Heart right ventricle (tissue), 16 donors: ENCODE measurements at regions not wholly inside any gene's neighbourhood (a gene's known extent, or its start where the extent isn't known, plus 50 kb on each side); places are given as distances from the start of the nearest gene placed in this dataset.

Experiments used
- ATAC-seq, 8 donors: fragments of 200-7000 bp; cut with Tn5 transposase; one replicate each; pipeline ENCODE4 v1.9.1; 2020; ENCODE audit warnings: mild to moderate bottlenecking in 8 of 8, moderate library complexity in 8 of 8, moderate number of reproducible peaks in 1 of 8
- DNase-seq, 2 donors: peaks; one replicate each; pipeline ENCODE4 v3.0.0-alpha.2; 2020
- H3K27ac ChIP-seq, 10 donors: fragments of 200-600 bp; sonication (generic) in 2 of 10; one replicate each; pipeline versions ENCODE4 v1.5.0 to v1.8.0; 2020 to 2022; ENCODE audit warnings: mild to moderate bottlenecking in 3 of 10
- H3K27me3 ChIP-seq, 7 donors: fragments of 200-600 bp; one replicate each; pipeline ENCODE4 v1.8.0; 2021 to 2022; ENCODE audit warnings: mild to moderate bottlenecking in 2 of 7
- H3K36me3 ChIP-seq, 9 donors: fragments of 200-600 bp; sonication (generic) in 1 of 9; one replicate each; pipeline versions ENCODE4 v1.5.0 to v1.8.0; 2020 to 2022; ENCODE audit warnings: mild to moderate bottlenecking in 2 of 9
- H3K4me1 ChIP-seq, 9 donors: fragments of 200-600 bp; sonication (generic) in 1 of 9; one replicate each; pipeline versions ENCODE4 v1.5.0 to v1.8.0; 2020 to 2022; ENCODE audit warnings: mild to moderate bottlenecking in 4 of 9
- H3K4me3 ChIP-seq, 10 donors: fragments of 200-600 bp; sonication (generic) in 2 of 10; one replicate each; pipeline versions ENCODE4 v1.5.0 to v1.8.0; 2020 to 2022; ENCODE audit warnings: mild to moderate bottlenecking in 7 of 10, moderate library complexity in 2 of 10
- H3K9me3 ChIP-seq, 11 donors: fragments of 200-600 bp in 10 of 11; sonication (generic) in 2 of 11; one replicate each; pipeline versions ENCODE4 v1.5.0 to v1.8.0; 2013 to 2022; ENCODE audit warnings: mild to moderate bottlenecking in 2 of 11, control low read depth in 1 of 11, moderate library complexity in 1 of 11
- CTCF ChIP-seq, 9 donors: fragments of 200-600 bp; sonication (generic) in 2 of 9; IDR thresholded peaks; one replicate each; pipeline versions ENCODE4 v1.5.0 to v1.8.0; 2021 to 2022; ENCODE audit warnings: antibody characterized with exemption in 9 of 9, mild to moderate bottlenecking in 5 of 9, moderate library complexity in 1 of 9
- WGBS, 2 donors: extraction: QIAGEN DNeasy Blood & Tissue Kit; methylation state at CpG; one replicate each; pipeline ENCODE4 v1.1.7; 2013; ENCODE audit warnings: inconsistent platforms in 1 of 2; 5-methylcytosine and 5-hydroxymethylcytosine counted together
- intact Hi-C, 10 donors: fragments of 100-400 bp; cut with DNase I; formaldehyde crosslinking; loops; one replicate each; pipeline versions ENCODE4 v1.11.1 to v1.14.2; 2022
- donor health status: Arrhythmogenic right ventricular cardiomyopathy.
- donor health status: ischemic (EF 13 %, LVEDD 7.1; RV severe dilation, severe dysfunction).
- donor health status: healthy with polysubstance abuse.
- donor health status: DM: no; HTN: yes; CAD: no.
- donor health status: DM: no; HTN: no; CAD: no.
- donor health status: ischemic (EF 25% LVEDD 6.9; RV normal size, moderate dysfunction).
- donor health status: ischemic (EF 25% LVEDD 5.7; RV mildly dilated, moderate dysfunction).
- donor health status: healthy.
- donor health status: DM: yes; HTN: yes; CAD: no.
- donor health status: Ischemic cardiomyopathy.
- donor health status: ischemic (EF 35%, LVEDD 5.7; RV mildly dilated, moderate dysfunction).
- donor health status: nonischemic (EF 11% LVEDD 7.7; RV severe dilation, severe dysfunction).
- donor health status: DM: yes; HTN: yes; CAD: no.
- donor health status: PGD.
- donor health status: ischemic (EF 29% LVEDD 5.4; RV normal size, mild dysfunction).
- donor health status: nonischemic (EF 23%, LVEDD 6.1; RV moderate dilation, normal function).

GRCh38 chr15:92808598-92809063 is 91.5 kb upstream of the CHD2 start:
- DNase-seq (peak; percentile 44 to 62), ATAC-seq (peak; percentile 2 to 42 (median 14))
- Histone ChIP-seq H3K4me1 (peaks cover 0 to 72% (median 28%) of the 10 kb centered on the region in 9 donors), H3K27ac (peak overlapping the region; percentile 96 to 99 (median 97)), H3K27me3 (no peaks in the 10 kb centered on the region), H3K4me3 (peak overlapping the region; percentile 33 to 73 (median 61)), H3K9me3 (peaks cover 0 to 5% (median 0%) of the 10 kb centered on the region in 11 donors), H3K36me3 (no peaks in the 10 kb centered on the region)
- intact Hi-C loops = loop anchor here in 8 of 10 donors (1.0 to 10.0 kb wide), 15 partner anchors 12 to 206 kb away; partner anchors contain the start of gene CHD2 (in 3 of the 8)
- TF ChIP-seq CTCF (IDR thresholded peaks at IDR 0.05) = no peak
- 4 to 11% methylated on average over 30 of the region's 30 CpGs for WGBS, 2 donors

GRCh38 chr15:92809064-92809879 is 90.9 kb upstream of the CHD2 start:
- intact Hi-C loops = loop anchor here in 8 of 10 donors (1.0 to 10.0 kb wide), 15 partner anchors 11 to 206 kb away; partner anchors contain the start of gene CHD2 (in 3 of the 8)
- ATAC-seq = peak; percentile 90 to 96 (median 92)
- Histone ChIP-seq H3K9me3 (peaks cover 0 to 3% (median 0%) of the 10 kb centered on the region in 11 donors), H3K4me1 (peaks cover 0 to 65% (median 28%) of the 10 kb centered on the region in 9 donors), H3K4me3 (peak overlapping the region; percentile 36 to 73 (median 61)), H3K27ac (peak overlapping the region; percentile 96 to 99 (median 97)), H3K27me3 (no peaks in the 10 kb centered on the region), H3K36me3 (no peaks in the 10 kb centered on the region)
- peak; percentile 98 to 100 for DNase-seq
- 0% methylated on average over 80 of the region's 80 CpGs for WGBS, 2 donors
- TF ChIP-seq CTCF (IDR thresholded peaks at IDR 0.05) = peak; percentile 93 to 100 (median 99)

GRCh38 chr15:92809880-92810361 is 90.2 kb upstream of the CHD2 start:
- peak in 1 of 2 donors; percentile 46 for DNase-seq
- no peak for TF ChIP-seq CTCF (IDR thresholded peaks at IDR 0.05)
- Histone ChIP-seq H3K4me1 (peaks cover 0 to 59% (median 28%) of the 10 kb centered on the region in 9 donors), H3K36me3 (no peaks in the 10 kb centered on the region), H3K27ac (peak overlapping the region; percentile 96 to 99 (median 97)), H3K27me3 (no peaks in the 10 kb centered on the region), H3K4me3 (peak overlapping the region; percentile 36 to 73 (median 61)), H3K9me3 (no peaks in the 10 kb centered on the region)
- intact Hi-C loops = loop anchor here in 9 of 10 donors (1.0 to 10.0 kb wide), 17 partner anchors 10 to 205 kb away; partner anchors contain the start of gene CHD2 (in 4 of the 9)
- 1 to 2% methylated on average over 12 of the region's 12 CpGs for whole genome bisulfite sequencing, 2 donors
- peak in 7 of 8 donors; percentile 1 to 47 (median 39) for ATAC-seq
